ENCODE measurements at regions not wholly inside any gene's neighbourhood (a gene's known extent, or its start where the extent isn't known, plus 50 kb on each side); places are given as distances from the start of the nearest gene placed in this dataset.

DNA sequence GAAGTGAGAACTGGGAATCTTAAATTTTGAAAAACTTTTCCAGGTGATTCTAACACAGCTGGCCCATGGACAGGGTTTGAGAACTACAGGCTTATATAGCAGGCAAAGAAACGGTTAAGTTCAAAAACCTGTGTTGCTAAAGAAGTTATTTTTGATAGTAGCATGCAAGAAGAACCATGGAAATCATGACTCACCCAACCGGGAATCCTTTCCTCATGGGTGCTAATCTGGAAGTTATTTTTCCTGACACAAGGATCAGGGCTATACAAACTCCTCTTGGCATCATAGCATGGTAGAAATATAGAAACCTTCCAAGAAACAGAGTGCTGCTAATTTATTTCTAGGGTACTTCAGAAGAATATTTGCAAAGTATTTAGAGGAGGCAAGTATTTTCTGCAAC, 588.7 kb downstream of the CCER1 start:
- no peaks in the 10 kb centered on the region for H3K36me3 ChIP-seq
- no peak for TF ChIP-seq POLR2A (IDR thresholded peaks at IDR 0.05)
- TF ChIP-seq, protein P1, sequence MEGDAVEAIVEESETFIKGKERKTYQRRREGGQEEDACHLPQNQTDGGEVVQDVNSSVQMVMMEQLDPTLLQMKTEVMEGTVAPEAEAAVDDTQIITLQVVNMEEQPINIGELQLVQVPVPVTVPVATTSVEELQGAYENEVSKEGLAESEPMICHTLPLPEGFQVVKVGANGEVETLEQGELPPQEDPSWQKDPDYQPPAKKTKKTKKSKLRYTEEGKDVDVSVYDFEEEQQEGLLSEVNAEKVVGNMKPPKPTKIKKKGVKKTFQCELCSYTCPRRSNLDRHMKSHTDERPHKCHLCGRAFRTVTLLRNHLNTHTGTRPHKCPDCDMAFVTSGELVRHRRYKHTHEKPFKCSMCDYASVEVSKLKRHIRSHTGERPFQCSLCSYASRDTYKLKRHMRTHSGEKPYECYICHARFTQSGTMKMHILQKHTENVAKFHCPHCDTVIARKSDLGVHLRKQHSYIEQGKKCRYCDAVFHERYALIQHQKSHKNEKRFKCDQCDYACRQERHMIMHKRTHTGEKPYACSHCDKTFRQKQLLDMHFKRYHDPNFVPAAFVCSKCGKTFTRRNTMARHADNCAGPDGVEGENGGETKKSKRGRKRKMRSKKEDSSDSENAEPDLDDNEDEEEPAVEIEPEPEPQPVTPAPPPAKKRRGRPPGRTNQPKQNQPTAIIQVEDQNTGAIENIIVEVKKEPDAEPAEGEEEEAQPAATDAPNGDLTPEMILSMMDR (IDR thresholded peaks at IDR 0.05): no peak
- ATAC-seq: no peak

DNA sequence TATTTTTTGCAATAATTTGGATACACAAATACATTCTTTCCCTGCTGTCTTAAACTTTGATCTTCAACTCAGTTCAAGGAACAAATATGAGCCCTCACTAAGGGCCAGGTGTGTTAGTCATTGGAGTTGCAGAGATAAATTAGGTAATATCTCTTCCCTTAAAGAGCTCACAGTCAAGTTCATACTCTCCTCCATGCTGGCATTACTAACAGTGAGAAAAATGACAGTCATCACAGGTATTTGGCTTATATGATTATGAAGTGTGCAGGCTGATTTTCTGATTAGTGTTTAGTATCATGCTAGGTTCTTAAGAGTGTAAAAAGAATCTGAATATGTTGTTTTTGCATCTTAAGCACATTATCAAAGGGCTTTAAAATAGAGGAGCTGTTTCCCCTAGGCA, 594.7 kb downstream of the CCER1 start:
- intact Hi-C loops (cut with DNase I): no loop called here
- H3K27me3 ChIP-seq: no peaks in the 10 kb centered on the region
- H3K27ac ChIP-seq: no peak overlapping the region
- DNase-seq: no peak
- no peak for ATAC-seq
- TF ChIP-seq, protein P1 (IDR thresholded peaks at IDR 0.05): no peak
- TF ChIP-seq POLR2A (IDR thresholded peaks at IDR 0.05): no peak
- no peaks in the 10 kb centered on the region for H3K9me3 ChIP-seq
- H3K36me3 ChIP-seq: no peaks in the 10 kb centered on the region
- H3K4me1 ChIP-seq: no peaks in the 10 kb centered on the region
- no peak overlapping the region for H3K4me3 ChIP-seq

More for the DNA sequence above, 588.7 kb downstream of the CCER1 start:
- Histone ChIP-seq H3K9me3 (no peaks in the 10 kb centered on the region), H3K27me3 (no peaks in the 10 kb centered on the region), H3K27ac (no peak overlapping the region), H3K4me3 (no peak overlapping the region), H3K4me1 (no peaks in the 10 kb centered on the region)
- DNase-seq: no peak
- intact Hi-C loops (cut with DNase I): no loop called here
- 43 to 61% (median 48%) methylated on average over 2 of the region's 2 CpGs for WGBS, 4 donors

DNA sequence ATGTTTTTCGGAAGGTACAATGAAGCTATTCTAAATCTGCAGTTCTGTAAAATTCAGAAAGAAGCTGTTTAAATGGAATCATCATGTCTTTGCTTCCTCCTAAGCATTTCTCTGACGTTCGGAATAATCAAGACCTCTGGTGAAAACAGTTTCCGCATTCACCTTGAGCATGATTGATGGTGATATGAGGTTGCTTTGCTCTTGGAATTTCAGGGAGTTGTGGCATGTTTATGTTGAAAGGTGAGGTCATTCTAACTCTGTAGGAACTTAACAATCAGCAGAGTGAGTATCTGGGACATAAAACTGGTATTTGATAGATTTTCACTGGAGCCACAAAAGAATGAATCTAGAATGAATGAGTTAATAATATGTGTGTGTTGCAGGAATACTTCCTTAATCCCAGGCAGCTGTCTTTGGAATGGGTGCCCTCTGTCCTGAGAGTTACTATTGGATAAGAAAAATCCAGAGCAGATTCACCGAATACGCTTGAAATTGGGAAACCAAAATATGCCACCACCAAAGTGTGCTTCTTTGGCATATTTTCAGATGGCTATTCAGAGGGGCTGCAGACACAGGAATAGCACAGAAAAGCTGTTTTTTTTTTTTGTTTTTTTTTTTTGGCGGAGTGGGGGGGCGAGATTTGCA, 599.1 kb downstream of the CCER1 start:
- 83 to 91% (median 89%) methylated on average over 8 of the region's 8 CpGs for WGBS, 4 donors
- no peaks in the 10 kb centered on the region for H3K4me1 ChIP-seq
- no peaks in the 10 kb centered on the region for H3K36me3 ChIP-seq
- no peak for ATAC-seq
- intact Hi-C loops (cut with DNase I): no loop called here
- TF ChIP-seq, protein P1 (IDR thresholded peaks at IDR 0.05): no peak
- TF ChIP-seq POLR2A (IDR thresholded peaks at IDR 0.05): no peak
- no peak for DNase-seq
- no peak overlapping the region for H3K27ac ChIP-seq
- H3K4me3 ChIP-seq: no peak overlapping the region
- H3K9me3 ChIP-seq: no peaks in the 10 kb centered on the region
- no peaks in the 10 kb centered on the region for H3K27me3 ChIP-seq

DNA sequence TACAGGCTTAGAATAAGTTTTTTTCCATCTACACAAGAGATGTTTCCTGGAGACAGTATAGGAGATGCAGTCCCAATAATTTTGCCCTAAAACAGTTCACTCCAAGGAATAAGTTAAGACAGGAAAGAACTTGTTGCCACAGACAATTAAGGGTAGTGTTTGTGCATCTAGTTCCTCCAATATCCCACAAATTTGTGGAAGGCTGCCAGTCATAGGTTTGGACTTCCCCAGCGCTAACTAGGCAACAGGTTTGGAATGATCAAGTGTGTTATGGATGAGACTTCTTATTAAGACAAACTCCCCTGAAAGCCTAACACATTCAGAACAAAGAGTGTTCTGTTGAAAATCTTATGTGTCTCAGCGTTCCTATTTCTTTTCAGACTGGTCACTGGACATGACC, 611.0 kb downstream of the CCER1 start:
- no peak for TF ChIP-seq POLR2A (IDR thresholded peaks at IDR 0.05)
- TF ChIP-seq, protein P1 (IDR thresholded peaks at IDR 0.05): no peak
- no peak overlapping the region for H3K4me3 ChIP-seq
- DNase-seq: no peak
- no peak for ATAC-seq
- H3K27ac ChIP-seq: no peak overlapping the region
- H3K4me1 ChIP-seq: no peaks in the 10 kb centered on the region
- H3K36me3 ChIP-seq: no peaks in the 10 kb centered on the region
- intact Hi-C loops (cut with DNase I): no loop called here
- WGBS, 4 donors: 79 to 96% (median 86%) methylated on average over 2 of the region's 2 CpGs
- H3K9me3 ChIP-seq: no peaks in the 10 kb centered on the region
- peaks cover 0 to 3% (median 0%) of the 10 kb centered on the region in 9 donors for H3K27me3 ChIP-seq

All from heart left ventricle (tissue), 16 donors.